ENCODE measurements at regions not wholly inside any gene's neighbourhood (a gene's known extent, or its start where the extent isn't known, plus 50 kb on each side); places are given as distances from the start of the nearest gene placed in this dataset.

DNA sequence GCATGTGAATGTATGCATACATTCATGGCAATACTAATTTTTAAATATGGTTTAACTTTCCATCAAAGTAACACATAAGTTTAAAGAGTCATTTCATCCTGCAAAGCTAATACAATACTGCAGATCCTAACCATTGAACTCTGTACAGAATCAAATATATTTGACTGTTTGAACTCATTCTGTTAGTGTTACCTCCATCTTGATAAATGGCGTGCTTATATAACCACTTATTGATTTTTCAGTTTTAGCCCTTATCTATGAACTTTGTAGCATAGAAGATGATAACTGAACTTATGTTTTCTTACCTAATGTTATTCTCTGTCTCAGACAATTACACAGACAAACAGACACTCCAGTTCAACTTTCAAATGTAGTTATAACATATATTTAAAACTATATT, 731.0 kb upstream of the LRATD1 start:
- H3K36me3 ChIP-seq (ENCODE audit: control insufficient read depth in 2 of 4, insufficient read depth in 4 of 4, low read length in 3 of 4), result no peaks in the 10 kb centered on the region
- H4K20me1 ChIP-seq (replicated peaks in 1 of 2; ENCODE audit: control insufficient read depth in 1 of 2, insufficient read depth in 2 of 2, low read length in 2 of 2), result no peaks in the 10 kb centered on the region
- H3K4me2 ChIP-seq (ENCODE audit: insufficient read depth in 1 of 2, low read depth in 2 of 2, low read length in 2 of 2), result no peak overlapping the region
- H3K14ac ChIP-seq (ENCODE audit: insufficient read length), result no peak overlapping the region
- no peaks in the 10 kb centered on the region for H3K4me1 ChIP-seq (replicated peaks in 1 of 4; ENCODE audit: control insufficient read depth in 3 of 4, insufficient read depth in 4 of 4, low read length in 3 of 4)
- ChIA-PET POLR2A (ENCODE audit: partially characterized antibody) (no interaction called here), CTCF (ENCODE audit: partially characterized antibody) (no interaction called here)
- WGBS, 2 experiments (ENCODE audit: extremely low coverage in 1 of 2, insufficient coverage in 1 of 2, insufficient read length in 1 of 2, insufficient replicate concordance in 2 of 2, low coverage in 1 of 2, low lambda C conversion rate in 2 of 2, missing lambda C conversion rate in 1 of 2), result 96% methylated on average over 1 of the region's 1 CpG; no CpG with 5 or more reads in 1 of the 2 experiments
- no peak overlapping the region for H3K27ac ChIP-seq (ENCODE audit: low read depth, low read length)
- H3K9ac ChIP-seq (replicated peaks in 1 of 4; ENCODE audit: extremely low read depth in 1 of 4, low read depth in 3 of 4, low read length in 3 of 4), result no peak overlapping the region
- H3K4me3 ChIP-seq (ENCODE audit: extremely low read depth in 1 of 4, insufficient read depth in 2 of 4, low read depth in 3 of 4, low read length in 4 of 4), result no peak overlapping the region
- H3K9me3 ChIP-seq (ENCODE audit: insufficient read depth in 2 of 2, low read depth in 1 of 2, low read length in 1 of 2), result no peaks in the 10 kb centered on the region
- no peak overlapping the region for H4K91ac ChIP-seq (replicated peaks; ENCODE audit: insufficient read length, low read length)
- no peak overlapping the region for H2BK5ac ChIP-seq (ENCODE audit: low read depth, low read length)
- DNase-seq (ENCODE audit: low read depth in 1 of 2, low spot score in 2 of 2), result no peak
- H3K79me1 ChIP-seq (ENCODE audit: low read depth, low read length), result no peaks in the 10 kb centered on the region
- H2AK5ac ChIP-seq (ENCODE audit: low read depth, low read length), result no peak overlapping the region
- no peak overlapping the region for H3K4ac ChIP-seq (replicated peaks; ENCODE audit: insufficient read length, low read depth, low read length)
- H3K18ac ChIP-seq (ENCODE audit: extremely low read depth, low read length), result no peak overlapping the region
- H2BK15ac ChIP-seq (ENCODE audit: low read length), result no peak overlapping the region
- H4K8ac ChIP-seq (ENCODE audit: extremely low read depth, insufficient read depth, low read length), result no peak overlapping the region
- no peak overlapping the region for H2AFZ ChIP-seq (ENCODE audit: low read length)
- no peak overlapping the region for H2BK20ac ChIP-seq (ENCODE audit: low read length)
- H2BK12ac ChIP-seq (ENCODE audit: low read depth, low read length), result no peak overlapping the region
- no peaks in the 10 kb centered on the region for H3K27me3 ChIP-seq (replicated peaks in 1 of 4; ENCODE audit: control insufficient read depth in 3 of 4, extremely low read depth in 1 of 4, insufficient read depth in 3 of 4, low read length in 3 of 4)
- no peak overlapping the region for H3K56ac ChIP-seq (replicated peaks; ENCODE audit: insufficient read length, low read depth, low read length)
- no peak for FAIRE-seq
- no peak overlapping the region for H3K23ac ChIP-seq (ENCODE audit: insufficient read length)
- H3K79me2 ChIP-seq (ENCODE audit: control insufficient read depth in 1 of 2, insufficient read depth in 2 of 2, low read length in 2 of 2), result no peaks in the 10 kb centered on the region
- H4K5ac ChIP-seq (ENCODE audit: insufficient read length, low read depth, low read length), result no peak overlapping the region
- H2BK120ac ChIP-seq (replicated peaks; ENCODE audit: low read depth, low read length), result no peak overlapping the region
- H3K23me2 ChIP-seq (ENCODE audit: low read depth, low read length), result no peaks in the 10 kb centered on the region
- TF ChIP-seq CHD1 (IDR thresholded peaks at IDR 0.05; ENCODE audit: low read depth, low read length), result no peak
- no peak for TF ChIP-seq CEBPB (IDR thresholded peaks at IDR 0.05; ENCODE audit: low read depth, low read length)
- TF ChIP-seq JUN (IDR thresholded peaks at IDR 0.05; ENCODE audit: low read depth, low read length), result no peak
- no peak for TF ChIP-seq TAF1 (IDR thresholded peaks at IDR 0.05; ENCODE audit: low read depth, low read length)
- no peak for TF ChIP-seq SRF (IDR thresholded peaks at IDR 0.05; ENCODE audit: low read depth, low read length)

Measured in H1 (cell line).